Occipital lobe (tissue), 1 donor: ENCODE measurements at regions not wholly inside any gene's neighbourhood (a gene's known extent, or its start where the extent isn't known, plus 50 kb on each side); places are given as distances from the start of the nearest gene placed in this dataset.

ENCODE experiments used
- DNase-seq: peaks from one replicate; lab custom pipeline; 2025; lab: John Stamatoyannopoulos, UW

DNA sequence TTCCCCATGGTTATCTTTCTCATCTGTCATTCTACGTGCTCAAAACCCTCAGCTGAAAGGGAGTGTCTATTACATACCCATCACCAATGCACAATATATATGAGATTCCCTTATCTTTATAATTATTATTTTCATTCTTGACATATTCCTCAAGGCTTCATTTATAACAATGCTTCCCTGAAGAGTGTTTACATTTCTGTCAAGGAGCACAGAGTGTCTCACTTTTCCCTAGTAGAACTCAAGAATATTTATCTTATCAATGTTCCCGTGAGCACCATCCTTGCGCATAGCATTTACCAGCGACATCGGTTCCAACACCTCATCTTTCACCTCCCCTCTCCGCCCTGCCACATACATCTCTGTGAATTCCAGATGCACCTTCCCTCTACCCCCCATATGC lies 250.6 kb downstream of the PLA2G4A start:
- no peak for DNase-seq

GRCh38 chr1:187091666-187092065 lies 262.9 kb downstream of the PLA2G4A start:
- no peak for DNase-seq

- no peak for DNase-seq
These were observed 263.4 kb downstream of the PLA2G4A start for GRCh38 chr1:187092104-187092503.

DNA sequence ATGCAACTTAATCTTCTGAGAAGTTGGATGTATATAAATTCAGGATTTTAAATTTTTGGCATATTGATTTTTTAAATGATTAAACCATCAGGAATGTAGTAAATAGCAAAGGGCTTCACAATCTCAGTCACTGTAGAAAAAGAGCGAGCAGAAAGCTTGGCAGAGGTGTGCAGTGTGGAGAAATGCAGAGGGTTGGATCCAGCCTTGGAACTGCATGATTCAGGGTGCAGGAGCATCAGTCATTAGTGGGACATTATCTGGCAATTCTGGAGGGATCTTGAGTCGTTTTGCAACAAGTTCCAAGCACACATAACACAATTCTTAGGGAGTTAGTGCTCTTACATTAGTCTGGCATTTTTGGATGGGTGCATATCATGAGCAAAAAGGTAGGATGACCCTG lies 267.9 kb downstream of the PLA2G4A start:
- DNase-seq: no peak

- DNase-seq: no peak
These were observed 281.6 kb downstream of the PLA2G4A start for GRCh38 chr1:187110351-187110750.

- no peak for DNase-seq
These were observed 286.0 kb downstream of the PLA2G4A start for GRCh38 chr1:187114792-187115191.

DNA sequence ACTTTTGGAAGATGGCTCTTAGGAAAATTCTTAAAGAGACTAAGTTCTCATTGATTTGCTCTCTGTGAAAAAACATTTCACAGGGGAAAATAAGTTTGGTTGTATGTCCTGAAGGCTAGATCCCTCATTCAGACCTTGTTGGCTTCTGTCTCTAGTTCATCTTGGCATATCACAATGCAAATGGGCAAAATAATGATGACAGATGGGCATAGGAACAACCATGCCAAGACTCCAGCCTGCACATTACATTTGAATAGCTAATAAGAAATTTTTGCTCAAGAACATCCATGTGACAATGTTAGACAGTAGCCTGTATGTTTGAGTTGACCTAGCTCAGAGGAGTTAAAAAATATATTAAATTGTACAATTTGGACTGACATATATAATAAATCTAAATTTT lies 292.9 kb downstream of the PLA2G4A start:
- DNase-seq: no peak

GRCh38 chr1:187122566-187122965 lies 293.8 kb downstream of the PLA2G4A start:
- DNase-seq: no peak

- DNase-seq: no peak
These were observed 300.4 kb downstream of the PLA2G4A start for GRCh38 chr1:187129132-187129531.

DNA sequence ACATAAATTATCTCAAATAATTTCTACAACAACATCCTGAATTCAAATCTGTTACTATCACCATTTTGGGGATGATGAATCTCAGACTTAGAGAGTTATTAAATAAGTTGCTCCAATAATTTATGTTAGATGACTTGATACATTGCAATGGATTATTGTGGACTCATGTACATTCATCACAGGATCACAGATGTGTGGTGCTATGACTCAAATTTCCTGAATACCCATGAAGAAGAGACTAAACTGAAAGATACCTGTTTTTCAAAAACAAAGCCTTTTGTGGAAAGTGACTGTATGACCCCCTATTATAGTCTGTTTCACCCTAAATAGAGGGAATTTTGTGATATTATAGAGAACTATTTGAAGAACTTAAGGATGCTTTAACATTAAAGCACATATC lies 315.0 kb downstream of the PLA2G4A start:
- DNase-seq: no peak

DNA sequence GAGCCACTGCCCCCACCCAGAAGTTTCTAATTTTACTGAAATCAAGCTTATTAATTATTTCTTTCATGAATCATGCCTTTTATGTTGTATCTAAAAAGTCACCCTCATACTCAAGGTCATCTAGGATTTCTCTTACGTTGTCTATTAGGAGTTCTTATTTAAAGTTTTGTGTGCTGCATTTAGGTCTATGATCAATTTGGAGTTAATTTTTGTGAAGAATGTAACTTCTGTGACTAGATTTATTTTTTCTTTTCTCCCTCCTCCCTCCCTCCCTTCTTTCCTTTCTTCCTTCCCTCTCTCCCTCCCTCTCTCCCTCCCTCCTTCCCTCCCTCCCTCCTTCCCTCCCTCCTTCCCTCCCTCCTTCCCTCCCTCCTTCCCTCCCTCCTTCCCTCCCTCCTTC lies 317.6 kb downstream of the PLA2G4A start:
- no peak for DNase-seq

GRCh38 chr1:187151555-187151954 lies 322.8 kb downstream of the PLA2G4A start:
- DNase-seq: no peak

- DNase-seq: no peak
These were observed 324.3 kb downstream of the PLA2G4A start for GRCh38 chr1:187153047-187153446.

DNA sequence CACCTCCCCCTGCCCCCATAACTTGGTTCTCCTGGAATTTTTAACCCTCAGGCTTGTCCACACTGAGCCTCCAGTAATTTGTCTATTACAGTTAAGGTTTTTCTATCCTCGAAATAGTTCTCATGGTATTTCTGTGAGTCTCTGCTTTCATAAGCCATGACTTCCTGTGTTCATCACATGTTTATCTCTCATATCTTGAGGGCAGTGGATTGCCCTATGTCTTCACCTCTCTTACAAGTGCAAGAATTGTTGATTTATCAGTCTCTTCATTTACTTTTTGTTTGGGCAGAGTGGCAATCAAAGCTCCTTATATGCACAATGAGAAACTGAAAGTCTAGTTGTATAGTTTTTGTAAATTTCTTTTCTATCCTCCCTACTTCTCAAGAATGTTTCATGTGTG lies 328.4 kb downstream of the PLA2G4A start:
- no peak for DNase-seq

DNA sequence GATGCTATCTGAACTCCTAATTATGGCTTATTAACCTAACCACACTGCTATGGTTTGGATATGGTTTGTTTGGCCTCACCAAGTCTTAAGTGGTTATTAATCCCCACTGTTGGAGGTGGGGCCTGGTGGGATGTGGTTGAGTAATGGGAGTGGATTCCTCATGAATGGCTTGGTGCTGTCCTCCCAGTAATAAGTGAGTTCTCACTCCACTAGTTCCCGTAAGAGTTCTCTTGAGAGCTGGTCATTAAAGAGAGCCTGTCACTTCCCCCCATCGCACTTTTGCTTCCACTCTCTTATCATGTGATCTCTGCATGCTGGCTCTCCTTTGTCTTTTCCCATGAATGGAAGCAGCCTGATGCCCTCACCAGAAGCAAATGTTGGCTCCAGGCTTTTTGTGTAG lies 328.8 kb downstream of the PLA2G4A start:
- no peak for DNase-seq

- DNase-seq: no peak
These were observed 338.8 kb downstream of the PLA2G4A start for GRCh38 chr1:187167555-187167954.

DNA sequence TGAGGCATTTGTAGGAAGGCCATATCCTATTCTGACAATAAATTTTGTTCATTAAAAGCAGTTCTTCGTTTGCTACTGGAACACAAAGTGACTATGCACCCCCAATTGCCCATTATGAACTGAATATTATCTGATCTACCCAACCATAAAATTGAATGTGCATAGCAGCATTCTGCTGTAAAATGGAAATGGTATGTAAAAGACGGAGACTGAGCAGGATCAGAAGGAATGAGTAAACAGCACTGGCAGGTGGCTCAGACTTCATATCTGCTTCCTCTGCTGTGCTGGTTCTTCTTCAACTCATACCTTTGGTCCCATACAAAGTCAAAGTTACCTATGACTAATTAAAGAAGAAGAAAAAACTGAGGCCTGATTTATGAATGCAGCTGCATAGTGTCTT lies 339.5 kb downstream of the PLA2G4A start:
- DNase-seq: no peak

GRCh38 chr1:187185389-187185788 lies 356.6 kb downstream of the PLA2G4A start:
- DNase-seq: no peak

- no peak for DNase-seq
These were observed 368.9 kb downstream of the PLA2G4A start for GRCh38 chr1:187197685-187198084.

GRCh38 chr1:187203257-187203656 lies 374.5 kb downstream of the PLA2G4A start:
- DNase-seq: no peak

DNA sequence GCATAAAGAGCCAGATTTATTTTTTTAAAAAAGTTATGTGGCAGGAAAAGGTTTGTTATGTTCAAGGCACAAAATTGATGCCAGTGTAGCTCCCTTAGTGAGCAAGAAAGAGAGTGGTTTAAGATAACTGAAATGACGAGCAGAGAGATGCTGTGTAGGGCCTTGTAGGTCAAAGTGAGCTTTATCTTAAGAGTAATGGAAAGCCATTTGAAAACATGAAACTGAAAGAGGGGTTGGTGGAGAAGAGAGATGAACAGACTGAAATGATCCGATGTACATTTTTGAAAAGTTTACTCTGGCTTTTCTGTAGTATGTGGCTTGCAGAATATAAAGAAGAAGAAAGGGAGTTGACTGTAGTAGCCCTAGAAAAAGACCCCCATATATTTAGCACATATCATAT lies 383.6 kb downstream of the PLA2G4A start:
- no peak for DNase-seq

DNA sequence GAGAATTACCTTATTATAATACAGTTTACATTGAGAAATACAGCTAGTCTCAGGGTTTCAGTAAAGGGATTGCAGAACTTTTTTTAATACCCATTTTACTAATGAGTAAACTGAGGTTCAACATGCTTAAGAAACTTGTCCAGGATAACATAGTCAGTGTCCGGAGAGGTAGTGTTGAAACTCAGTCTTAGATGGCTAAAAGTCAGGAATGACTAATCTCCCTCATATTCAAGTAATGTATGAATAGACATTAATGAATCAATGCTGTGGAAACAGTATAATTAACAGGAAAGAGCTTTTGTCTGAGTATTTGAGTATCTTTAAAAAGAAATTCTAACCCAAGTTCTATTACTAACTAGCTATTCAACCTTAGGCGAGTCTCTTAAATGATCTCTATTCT lies 397.6 kb downstream of the PLA2G4A start:
- no peak for DNase-seq

- DNase-seq: no peak
These were observed 400.0 kb downstream of the PLA2G4A start for GRCh38 chr1:187228790-187229189.

GRCh38 chr1:187229496-187229895 lies 400.7 kb downstream of the PLA2G4A start:
- DNase-seq: no peak

DNA sequence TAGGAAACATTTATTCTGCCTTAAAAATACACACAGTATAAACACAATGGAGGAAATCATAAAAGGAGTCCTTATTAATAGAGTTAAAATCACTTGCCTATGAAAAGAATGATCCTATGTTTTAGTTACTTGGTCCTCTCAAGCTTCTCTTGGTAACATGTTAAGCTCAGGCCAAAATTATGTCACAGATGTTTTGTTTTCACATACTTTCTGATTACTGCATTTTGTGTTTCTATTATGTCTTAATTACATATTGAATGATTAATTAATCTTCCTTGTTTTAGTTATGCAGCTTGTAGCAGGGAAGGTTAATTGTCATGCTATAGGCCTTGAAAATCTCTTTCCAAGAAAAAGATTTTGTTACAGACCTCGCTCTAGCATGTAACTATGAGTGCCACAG lies 406.0 kb downstream of the PLA2G4A start:
- DNase-seq: no peak
